ENCODE measurements at regions not wholly inside any gene's neighbourhood (a gene's known extent, or its start where the extent isn't known, plus 50 kb on each side); places are given as distances from the start of the nearest gene placed in this dataset.

- TF ChIP-seq POLR2A (IDR thresholded peaks at IDR 0.05) (no peak), CTCF (IDR thresholded peaks at IDR 0.05) (no peak)
Observed at GRCh38 chr3:79896086-79896485, 128.3 kb upstream of the ROBO1 start.
